HUDEP-2 (cell line): ENCODE measurements at regions not wholly inside any gene's neighbourhood (a gene's known extent, or its start where the extent isn't known, plus 50 kb on each side); places are given as distances from the start of the nearest gene placed in this dataset.
"Not testable (repeated sequence)": the region's sequence is repeated elsewhere in the genome, so short reads cannot be mapped to it uniquely, and the experiment has no call there.

Experiments
- DNase-seq, 76 experiments: peaks; one replicate each; lab custom pipeline; 2025; ENCODE audit not compliant: unreplicated experiment in 76 of 76; lab: John Stamatoyannopoulos, UW

DNA sequence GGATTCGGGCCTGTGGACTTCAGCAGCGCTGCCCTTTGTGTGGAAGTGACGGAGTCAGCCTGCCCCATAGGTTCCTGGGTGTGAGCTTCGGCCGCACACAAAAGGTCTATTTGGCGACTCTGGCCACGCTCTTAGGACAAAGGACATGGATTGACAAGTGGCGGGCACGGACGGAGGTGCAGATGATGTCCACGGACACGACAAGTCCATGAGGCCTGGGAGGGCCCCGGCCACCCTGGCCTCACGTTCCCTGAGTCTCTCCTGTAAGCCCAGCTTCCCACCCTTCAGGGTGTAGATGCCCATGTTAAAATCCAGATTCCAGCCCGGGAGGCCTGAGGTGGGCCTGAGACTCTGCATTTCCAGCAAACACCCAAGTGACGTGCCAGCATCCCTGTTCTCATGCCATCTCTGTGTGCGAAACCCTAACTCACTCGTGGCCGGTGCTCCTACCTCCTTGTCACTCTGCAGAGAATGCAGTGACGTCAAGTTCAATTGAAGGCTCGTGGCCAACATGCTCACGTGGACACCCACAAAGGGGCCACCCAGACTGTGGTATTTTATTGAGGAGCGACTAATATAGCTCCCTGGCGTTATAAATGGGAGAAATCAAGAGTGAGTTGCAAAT is 111.7 kb downstream of the RTP5 start:
- DNase-seq, result no peak

DNA sequence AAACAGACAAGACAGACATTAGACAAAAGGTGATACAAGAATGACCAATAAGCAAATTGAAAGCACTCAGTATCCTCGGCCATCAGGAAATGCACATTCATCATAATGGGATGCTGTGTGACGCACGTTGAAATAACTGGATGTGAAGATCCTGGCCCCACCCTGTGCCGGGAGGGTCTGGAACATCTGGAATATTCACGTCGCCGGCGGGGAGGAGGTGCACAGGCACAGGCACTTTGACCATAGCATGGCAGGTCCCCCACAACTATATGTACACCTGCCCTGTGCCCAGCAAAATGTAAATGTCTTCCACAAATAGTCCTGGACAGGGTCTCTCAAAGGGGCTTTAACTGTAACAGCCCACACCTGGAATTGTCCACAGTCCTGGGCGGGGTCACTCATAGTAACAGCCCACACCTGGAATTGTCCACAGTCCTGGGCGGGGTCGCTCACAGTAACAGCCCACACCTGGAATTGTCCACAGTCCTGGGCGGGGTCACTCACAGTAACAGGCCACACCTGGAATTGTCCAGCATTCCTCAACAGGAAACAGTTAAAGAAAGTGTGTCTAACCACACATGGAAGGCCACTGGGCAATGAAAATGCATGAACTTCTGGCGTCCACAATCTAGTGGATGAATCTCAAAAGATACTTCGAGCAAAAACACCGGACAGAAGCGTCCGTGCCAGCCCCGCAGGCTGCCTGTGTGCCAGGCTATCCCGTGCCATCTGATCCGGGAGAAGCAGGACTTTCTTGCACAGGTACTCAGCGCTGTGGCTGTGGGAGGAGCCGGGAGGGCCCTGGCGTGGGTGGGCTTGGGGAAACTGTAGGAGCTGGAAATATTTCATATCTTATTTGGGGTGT is 113.4 kb downstream of the RTP5 start:
- DNase-seq, result no peak

DNA sequence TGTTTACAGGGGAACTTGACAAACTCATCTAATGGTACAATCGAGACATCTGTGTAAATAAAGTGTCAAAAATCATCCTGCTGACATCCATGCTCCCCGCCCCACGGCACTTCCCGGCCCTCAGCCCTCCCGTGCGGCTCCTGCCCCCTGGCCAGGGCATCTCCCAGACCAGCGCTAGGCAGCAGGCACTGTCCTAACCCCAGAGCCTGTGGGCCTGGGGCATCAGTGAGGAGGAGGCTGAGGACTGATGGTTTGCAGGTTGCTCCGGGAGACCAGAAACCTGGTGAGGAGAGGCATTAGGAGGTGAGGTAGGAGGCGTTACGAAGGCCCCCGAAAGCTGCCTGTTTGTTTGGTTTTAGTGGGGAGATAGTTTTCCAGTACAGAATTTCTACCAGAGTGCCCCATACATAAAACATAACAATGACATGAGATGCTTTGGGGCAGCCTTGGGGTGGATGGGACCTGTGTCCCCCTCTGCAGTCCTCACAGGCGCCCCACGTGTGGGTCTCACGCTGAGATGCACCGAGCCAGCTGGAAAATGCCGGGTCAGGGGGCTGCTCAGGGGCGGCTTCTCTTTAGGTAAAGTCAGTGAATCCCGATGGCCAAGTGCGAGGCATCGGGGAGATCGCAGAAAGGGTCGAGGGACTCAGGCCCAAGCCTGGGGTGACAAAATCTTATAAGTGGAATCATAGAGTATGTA is 114.2 kb downstream of the RTP5 start:
- DNase-seq, result no peak

DNA sequence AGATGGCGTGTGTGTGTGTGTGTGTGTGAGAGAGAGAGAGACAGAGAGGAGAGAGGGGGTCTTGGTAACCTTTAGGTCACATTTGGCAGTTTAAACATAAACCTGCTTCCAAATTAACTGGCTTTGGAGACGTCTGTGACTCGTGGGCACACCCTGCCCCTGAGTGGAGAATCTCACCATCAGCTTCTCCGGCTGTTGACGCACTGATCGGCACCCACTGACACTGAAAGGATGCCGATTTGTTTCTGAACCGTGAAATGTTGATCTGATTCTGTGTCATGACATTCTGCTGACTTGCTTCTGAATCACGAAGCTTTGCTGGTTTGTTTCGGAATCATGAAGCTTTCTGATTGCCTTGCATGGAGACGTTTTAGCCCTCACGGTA is 114.7 kb downstream of the RTP5 start:
- DNase-seq, result no peak

DNA sequence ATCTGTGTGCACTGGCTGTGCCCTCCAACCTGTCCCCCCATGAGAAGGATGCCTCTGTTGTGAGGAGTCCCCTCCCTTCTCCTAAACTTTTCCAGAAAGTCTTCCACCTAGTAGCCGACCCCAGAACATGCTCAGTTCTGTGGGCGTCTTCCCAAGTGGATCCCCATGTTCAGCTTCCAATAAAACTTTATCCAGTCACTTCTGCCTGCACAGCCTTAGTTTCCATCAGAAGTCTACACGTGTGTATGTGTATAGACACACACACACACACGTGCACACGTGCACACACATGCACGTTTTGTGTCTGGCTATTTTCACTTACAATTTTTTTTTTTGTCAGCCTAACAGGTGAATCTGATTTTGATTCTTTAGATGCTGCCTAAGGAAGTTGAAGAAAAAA is 115.1 kb downstream of the RTP5 start:
- DNase-seq, result no peak

DNA sequence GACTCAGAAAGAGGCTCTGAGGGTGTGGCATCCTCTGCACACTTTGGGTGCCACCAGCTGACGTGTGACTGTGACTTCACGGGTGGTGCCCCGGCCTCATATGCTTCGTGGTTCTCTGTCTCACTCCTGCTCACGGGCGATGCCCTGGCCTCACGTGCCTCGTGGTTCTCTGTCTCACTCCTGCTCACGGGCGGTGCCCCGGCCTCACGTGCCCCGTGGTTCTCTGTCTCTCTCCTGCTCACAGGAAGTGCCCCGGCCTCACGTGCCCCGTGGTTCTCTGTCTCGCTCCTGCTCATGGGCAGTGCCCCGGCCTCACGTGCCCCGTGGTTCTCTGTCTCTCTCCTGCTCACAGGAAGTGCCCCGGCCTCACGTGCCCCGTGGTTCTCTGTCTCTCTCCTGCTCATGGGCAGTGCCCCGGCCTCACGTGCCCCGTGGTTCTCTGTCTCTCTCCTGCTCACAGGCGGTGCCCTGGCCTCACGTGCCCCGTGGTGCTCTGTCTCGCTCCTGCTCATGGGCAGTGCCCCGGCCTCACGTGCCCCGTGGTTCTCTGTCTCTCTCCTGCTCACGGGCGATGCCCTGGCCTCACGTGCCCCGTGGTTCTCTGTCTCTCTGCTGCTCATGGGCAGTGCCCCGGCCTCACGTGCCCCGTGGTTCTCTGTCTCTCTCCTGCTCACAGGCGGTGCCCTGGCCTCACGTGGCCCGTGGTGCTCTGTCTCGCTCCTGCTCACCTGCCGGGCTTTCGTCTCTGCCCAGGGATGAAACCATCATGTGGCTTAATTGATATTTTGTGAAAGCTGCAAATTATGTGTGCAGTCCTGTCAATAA is 115.8 kb downstream of the RTP5 start:
- DNase-seq, result not testable (repeated sequence)

DNA sequence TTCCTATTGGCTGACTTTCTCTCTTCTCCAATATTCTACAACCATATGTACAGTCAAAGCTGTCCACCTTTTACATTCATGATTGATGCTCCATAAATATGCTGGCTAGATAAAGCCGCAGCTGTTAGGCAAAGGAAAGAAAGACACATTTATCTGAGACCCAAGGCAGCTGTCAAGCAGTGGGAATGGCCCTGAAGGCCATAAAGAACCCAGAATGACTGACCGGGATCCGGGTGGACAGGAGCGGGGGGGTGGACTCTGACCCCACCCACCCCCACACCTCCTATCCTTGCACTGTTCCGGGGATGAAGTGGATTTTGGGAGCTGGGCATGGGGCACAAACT is 116.4 kb downstream of the RTP5 start:
- DNase-seq, result no peak

DNA sequence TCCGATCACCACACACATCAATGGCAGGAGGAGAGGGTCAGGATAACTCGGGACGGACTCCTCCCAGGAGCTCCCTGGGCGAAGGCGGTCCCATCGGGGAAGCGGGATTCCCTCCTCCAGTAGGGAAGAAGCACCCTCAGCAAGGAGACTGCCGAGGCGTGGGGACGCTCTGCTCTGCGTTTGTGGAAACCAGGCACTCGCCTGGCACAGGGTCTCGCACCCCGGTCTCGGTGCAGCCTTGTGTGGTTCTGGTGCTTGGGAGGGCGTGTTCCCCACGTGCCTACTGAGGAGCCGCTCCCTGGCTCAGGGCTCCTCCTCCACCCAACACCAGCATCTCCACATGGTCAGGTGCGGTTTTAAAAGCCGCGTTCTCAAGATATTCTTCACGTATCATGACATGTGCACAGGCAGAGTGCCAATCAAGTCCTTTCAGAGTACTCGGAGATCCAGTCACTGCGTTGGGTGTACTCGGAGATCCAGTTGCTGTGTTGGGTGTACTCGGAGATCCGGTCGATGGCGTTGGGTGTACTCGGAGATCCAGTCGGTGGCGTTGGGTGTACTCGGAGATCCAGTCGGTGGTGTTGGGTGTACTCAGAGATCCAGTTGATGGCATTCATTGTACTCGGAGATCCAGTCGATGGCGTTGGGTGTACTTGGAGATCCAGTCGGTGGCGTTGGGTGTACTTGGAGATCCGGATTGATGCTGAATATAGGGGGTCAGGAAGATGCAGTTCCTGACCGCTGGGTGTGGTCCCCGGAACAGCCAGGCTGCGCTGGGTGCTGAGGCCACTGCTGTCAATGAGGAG is 117.5 kb downstream of the RTP5 start:
- no peak for DNase-seq

DNA sequence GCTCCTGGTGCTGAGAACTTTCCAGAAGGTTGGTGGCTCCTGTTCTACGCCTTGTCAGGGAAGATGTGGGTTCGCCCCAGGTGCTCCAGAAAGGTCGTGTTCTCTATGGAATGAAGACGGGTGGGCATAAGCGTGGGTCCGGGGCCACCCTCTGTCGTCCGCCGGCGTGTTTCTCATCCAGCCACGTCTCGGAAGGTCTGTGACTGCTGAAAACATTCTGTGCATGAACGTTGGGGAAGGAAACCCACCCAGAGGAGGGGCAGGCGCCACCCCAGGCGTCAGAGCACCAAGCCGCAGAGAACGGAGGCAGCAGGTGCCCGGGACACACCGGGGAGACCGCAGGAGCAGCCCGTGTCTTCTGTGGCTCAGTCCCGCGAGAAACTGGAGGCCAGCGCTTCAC is 118.2 kb downstream of the RTP5 start:
- no peak for DNase-seq

DNA sequence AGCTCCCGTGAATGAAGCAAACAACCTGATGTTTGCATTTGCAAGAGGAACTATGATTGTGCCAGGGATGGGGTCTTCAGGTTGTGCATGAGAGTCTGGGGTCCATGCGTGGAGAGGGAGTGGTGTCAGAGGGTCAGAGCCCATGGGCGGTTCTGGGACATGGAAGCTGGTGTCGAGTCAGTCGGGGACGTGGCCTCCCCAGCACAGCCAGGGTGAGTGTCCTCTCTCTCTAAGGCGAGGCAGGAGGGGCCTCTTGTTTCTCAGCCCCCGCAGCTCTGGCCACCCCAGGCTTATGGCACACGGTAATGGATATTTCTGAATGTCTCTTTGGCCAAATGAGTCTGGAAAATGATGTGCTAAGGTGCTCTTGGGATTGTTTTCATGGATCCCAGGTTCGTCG is 118.6 kb downstream of the RTP5 start:
- no peak for DNase-seq

DNA sequence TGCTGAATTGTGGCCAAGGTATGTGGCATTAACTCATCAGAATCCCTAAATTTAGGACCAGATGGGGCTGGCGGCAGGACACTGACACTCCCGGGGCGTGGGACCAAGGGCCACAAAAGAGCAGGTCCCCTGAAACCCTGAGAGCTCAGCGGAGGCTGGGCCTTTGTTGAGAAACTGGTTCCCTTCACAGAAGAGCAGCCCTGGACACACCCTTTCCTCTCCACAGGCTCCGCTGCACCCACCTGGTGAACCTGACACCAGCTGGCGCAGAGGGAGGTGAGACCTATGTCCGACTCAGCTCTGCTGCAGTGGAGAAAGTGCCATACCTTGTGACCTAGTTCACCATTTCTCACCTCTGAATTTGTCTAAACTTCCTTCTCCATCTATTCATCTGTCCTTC is 119.5 kb downstream of the RTP5 start:
- DNase-seq, result no peak

DNA sequence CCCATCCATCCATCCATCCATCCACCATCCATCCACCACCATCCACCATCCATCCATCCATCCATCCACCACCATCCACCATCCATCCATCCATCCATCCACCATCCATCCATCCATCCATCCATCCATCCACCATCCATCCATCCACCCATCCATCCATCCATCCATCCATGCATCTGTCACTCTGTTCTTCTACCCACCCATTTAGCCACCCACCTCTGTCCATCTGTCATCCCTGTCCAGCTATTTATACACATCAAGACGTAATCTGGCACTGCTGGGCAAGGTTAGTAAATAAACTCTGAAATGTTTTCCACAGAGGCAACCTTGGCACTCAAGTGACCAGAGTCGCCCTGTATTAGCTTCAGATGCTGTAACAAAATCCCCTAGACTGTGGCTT is 120.9 kb downstream of the RTP5 start:
- DNase-seq, result no peak

DNA sequence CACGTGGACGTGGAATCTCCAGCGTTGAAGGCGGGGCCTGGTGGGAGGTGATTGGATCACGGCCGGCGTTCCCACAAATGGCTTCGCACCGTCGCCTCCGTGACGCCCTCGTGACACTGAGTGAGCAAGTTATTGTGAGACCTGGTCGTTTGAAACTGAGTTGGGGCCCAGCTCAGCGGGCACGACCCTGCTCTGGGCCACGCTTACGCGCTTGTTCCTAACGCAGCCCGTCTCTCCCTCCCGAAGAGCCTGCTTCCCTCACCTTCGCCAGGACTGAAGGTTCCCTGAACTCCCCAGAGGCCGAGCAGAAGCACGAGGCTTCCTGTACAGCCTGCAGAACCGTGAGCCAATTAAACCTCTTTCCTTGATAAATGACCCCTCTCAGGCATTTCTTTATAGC is 121.8 kb downstream of the RTP5 start:
- DNase-seq, result no peak

DNA sequence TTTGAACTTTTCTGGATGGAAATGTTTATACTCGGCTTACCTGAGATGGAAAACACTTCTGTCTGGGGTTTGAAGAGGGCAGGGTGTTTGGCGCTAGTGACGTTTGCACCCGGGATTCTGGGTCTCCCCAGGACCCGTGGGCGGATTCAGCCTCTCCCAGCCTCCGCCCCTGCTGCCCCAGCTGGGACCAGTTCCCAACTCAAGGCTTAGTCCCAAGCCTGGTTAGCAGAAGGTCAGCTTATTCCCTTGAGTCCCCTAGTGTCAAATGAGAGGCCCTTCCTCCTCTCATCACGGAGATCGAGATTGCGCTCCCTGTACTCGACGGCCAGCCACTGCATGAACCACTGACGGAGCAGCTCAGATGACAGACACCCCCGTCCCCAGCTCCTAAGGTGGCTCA is 123.2 kb downstream of the RTP5 start:
- DNase-seq, result no peak

DNA sequence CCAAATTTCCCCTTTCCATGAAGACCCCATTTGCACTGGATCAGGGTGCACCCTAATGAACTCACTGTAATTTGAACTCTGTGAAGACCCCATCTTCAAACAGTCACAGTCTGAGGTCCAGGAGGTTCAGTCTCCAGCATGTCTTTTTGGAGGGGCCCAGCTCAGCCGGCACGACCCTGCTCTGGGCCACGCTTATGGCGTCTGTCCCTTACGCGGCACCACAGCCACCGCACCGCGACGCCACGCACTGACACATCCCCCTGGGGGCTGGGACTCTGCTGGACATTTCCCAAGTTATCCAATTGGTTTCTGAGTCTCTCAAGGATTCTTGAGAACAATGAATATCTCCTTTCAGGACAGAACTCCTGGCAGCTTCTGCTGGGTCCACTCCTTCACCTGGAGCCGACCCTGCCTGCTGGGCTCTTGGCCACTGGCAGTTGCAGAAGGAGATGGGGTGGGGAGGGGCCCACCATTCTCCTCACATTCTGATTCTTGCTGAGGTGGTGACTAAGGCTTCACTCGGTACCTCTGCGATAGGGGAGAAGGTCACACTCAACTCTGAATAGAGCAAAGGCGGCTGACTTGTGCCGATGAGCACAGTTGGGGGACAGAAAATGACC is 124.0 kb downstream of the RTP5 start:
- no peak for DNase-seq

DNA sequence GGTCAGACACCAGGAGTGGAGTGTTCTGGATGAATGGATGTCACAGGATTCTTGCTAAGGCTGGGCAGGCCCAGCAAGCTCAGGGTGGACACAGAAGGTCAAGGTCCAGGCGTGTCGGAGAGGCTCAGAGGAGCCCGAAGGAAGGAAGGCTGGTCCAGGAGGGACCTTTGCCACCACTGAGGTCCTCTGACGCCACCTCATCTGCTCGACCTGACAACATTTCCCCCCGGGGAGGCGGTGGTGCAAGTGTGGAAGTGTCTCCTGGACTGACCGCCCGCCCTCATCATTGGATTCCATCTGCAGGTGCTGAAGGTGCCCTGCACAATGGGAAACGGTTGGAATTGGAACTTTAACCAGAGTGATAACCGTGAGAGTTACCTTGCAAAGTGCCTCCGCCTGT is 124.6 kb downstream of the RTP5 start:
- DNase-seq, result no peak

DNA sequence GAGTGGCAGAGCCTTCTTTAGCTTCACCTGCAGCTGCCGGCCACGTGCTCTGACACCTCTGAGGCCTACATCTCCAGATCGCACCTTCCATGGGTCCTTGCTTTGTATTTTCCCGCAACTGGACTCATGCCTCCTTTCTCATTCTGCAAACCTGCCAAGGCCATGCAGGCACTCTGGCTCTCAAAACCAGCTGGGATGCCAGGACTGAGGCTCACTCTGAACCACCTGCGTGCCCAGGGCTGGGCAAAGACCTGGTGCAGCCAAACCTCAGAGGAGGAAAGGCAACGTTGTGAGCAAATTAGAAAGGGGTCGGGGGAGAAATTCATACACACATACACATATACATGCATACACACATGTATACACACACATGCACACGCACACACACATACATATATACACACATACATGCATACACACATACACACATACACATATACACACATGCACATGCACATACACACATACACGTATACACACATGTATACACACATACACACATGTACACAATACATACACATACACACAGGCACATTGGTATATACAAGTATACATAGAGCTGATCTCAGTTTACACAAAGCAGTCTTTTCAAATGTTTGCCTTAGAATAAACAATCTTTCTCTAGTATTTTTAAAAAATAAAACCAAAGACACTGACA is 125.2 kb downstream of the RTP5 start:
- DNase-seq, result no peak

DNA sequence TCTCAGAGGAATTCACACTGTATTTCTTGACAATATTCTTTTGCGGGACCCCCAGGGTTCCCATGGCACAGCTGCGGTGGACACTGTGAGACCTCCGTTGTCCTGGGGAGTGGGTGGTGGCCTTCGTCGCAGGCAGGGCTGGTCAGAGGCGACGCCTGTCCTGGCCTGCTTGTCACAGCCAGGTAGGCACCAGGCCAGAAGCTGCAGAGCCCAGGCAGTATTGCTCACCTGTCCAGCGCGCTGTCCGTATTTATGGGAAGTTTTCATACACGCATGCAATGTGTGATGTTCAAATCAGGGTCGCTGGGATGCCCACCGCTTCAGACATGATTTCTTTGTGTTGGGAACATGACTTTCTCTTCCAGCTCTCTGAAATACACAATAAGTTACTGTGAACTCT is 126.6 kb downstream of the RTP5 start:
- no peak for DNase-seq

DNA sequence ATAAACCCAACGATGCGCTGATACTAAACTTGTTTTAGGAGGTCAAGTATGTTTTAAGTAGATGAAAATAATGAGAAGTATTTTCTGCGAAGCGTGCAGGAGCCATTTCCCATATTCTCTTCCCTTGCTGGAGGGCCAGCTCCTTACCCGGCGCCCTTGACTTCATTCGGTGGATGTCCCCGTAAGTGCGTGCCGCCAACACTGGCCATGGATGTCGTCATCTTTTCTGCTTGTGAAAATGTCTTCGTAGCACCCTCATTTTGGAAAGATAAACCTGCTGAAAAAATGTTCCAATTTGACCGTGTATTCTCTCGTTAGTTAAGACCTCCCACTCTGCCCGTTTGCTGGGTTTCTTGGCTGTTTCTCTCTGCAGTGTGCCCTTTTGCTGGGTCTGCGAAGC is 127.5 kb downstream of the RTP5 start:
- no peak for DNase-seq
